GM23338 (cell line): ENCODE measurements at regions not wholly inside any gene's neighbourhood (a gene's known extent, or its start where the extent isn't known, plus 50 kb on each side); places are given as distances from the start of the nearest gene placed in this dataset.

Source experiments
- ATAC-seq: fragments of 200-7000 bp; cut with Tn5 transposase; 3 replicates; pipeline ENCODE4 v1.9.1; 2020
- DNase-seq: peaks from one replicate; pipeline ENCODE4 v3.0.0-alpha.2; 2015; ENCODE audit warnings: low spot score
- H2AFZ ChIP-seq: fragments of 200-600 bp; sonication (generic); 2 replicates; pipeline ENCODE4 v1.8.0; 2016; ENCODE audit warnings: antibody characterized with exemption, mild to moderate bottlenecking, moderate library complexity
- H3F3A ChIP-seq: fragments of 200-600 bp; sonication (generic); replicated peaks from 2 replicates; pipeline ENCODE4 v1.8.0; 2017; ENCODE audit warnings: antibody characterized with exemption, mixed run types, low read depth
- H3K27ac ChIP-seq: fragments of 200-600 bp; sonication (generic); 2 replicates; pipeline ENCODE4 v1.6.1; 2016; ENCODE audit warnings: low read depth
- H3K27me3 ChIP-seq: fragments of 200-600 bp; sonication (generic); 2 replicates; pipeline ENCODE4 v1.8.0; 2016; ENCODE audit warnings: mild to moderate bottlenecking, mixed run types, moderate library complexity; ENCODE audit not compliant: insufficient read depth
- H3K36me3 ChIP-seq: fragments of 200-600 bp; sonication (generic); 2 replicates; pipeline ENCODE4 v1.8.0; 2016; ENCODE audit warnings: mild to moderate bottlenecking; ENCODE audit not compliant: insufficient read depth
- H3K4me1 ChIP-seq: fragments of 200-600 bp; sonication (generic); 2 replicates; pipeline ENCODE4 v1.8.0; 2016; ENCODE audit warnings: mild to moderate bottlenecking, moderate library complexity; ENCODE audit not compliant: insufficient read depth
- H3K4me2 ChIP-seq: fragments of 200-600 bp; sonication (generic); 2 replicates; pipeline ENCODE4 v1.7.1; 2017; ENCODE audit warnings: mixed run types
- H3K4me3 ChIP-seq: fragments of 200-600 bp; sonication (generic); 2 replicates; pipeline ENCODE4 v1.6.1; 2016; ENCODE audit warnings: mixed run types
- H3K79me2 ChIP-seq: fragments of 200-600 bp; sonication (generic); replicated peaks from 2 replicates; pipeline ENCODE4 v1.8.0; 2017; ENCODE audit warnings: mild to moderate bottlenecking; ENCODE audit not compliant: insufficient read depth
- H3K9me2 ChIP-seq: fragments of 200-600 bp; sonication (generic); 2 replicates; pipeline ENCODE4 v1.8.0; 2017; ENCODE audit not compliant: insufficient read depth
- H4K20me1 ChIP-seq: fragments of 200-600 bp; sonication (generic); replicated peaks from 2 replicates; pipeline ENCODE4 v1.8.0; 2017; ENCODE audit warnings: mild to moderate bottlenecking; ENCODE audit not compliant: insufficient read depth
- H3K27ac Mint-ChIP-seq: 2 replicates; pipeline ENCODE4 v1.8.0; 2020; ENCODE audit warnings: inconsistent platforms, mild to moderate bottlenecking, moderate library complexity, mixed read lengths
- H3K27me3 Mint-ChIP-seq: 3 replicates; pipeline ENCODE4 v1.8.0; 2022; ENCODE audit warnings: low read depth, mild to moderate bottlenecking, moderate library complexity, mixed read lengths, inconsistent platforms; ENCODE audit not compliant: insufficient read depth, poor library complexity
- H3K36me3 Mint-ChIP-seq: 3 replicates; pipeline ENCODE4 v1.8.0; 2021; ENCODE audit warnings: low read depth, mild to moderate bottlenecking, inconsistent platforms, moderate library complexity, mixed read lengths
- H3K4me1 Mint-ChIP-seq: 3 replicates; pipeline ENCODE4 v1.8.0; 2020; ENCODE audit warnings: mild to moderate bottlenecking, inconsistent platforms, mixed read lengths
- H3K4me3 Mint-ChIP-seq: 3 replicates; pipeline ENCODE4 v1.8.0; 2021; ENCODE audit warnings: moderate library complexity, mild to moderate bottlenecking, inconsistent platforms, mixed read lengths
- H3K9me3 Mint-ChIP-seq: 3 replicates; pipeline ENCODE4 v1.8.0; 2020; ENCODE audit warnings: moderate library complexity, mild to moderate bottlenecking, inconsistent platforms, mixed read lengths
- CREB1 ChIP-seq: fragments of 250-450 bp; sonication (Bioruptor Pico); IDR thresholded peaks from 2 replicates; pipeline ENCODE4 v1.5.0; 2020; ENCODE audit warnings: low read depth, mild to moderate bottlenecking, moderate library complexity
- CTCF ChIP-seq, 2 experiments: fragments of 200-600 bp in 1 of 2; sonication (generic) in 1 of 2; conservative IDR thresholded peaks; 2 replicates each; pipeline versions ENCODE4 v1.5.1 to v1.6.1; 2016 to 2017; ENCODE audit warnings: antibody characterized with exemption in 2 of 2, low read depth in 2 of 2, mild to moderate bottlenecking in 2 of 2, moderate library complexity in 1 of 2
- ETS1 ChIP-seq: IDR thresholded peaks from 2 replicates; pipeline ENCODE4 v1.6.1; 2016; ENCODE audit warnings: antibody characterized with exemption
- EZH2 ChIP-seq: fragments of 200-600 bp; sonication (generic); IDR thresholded peaks from one replicate; pipeline ENCODE4 v1.8.0; 2017; ENCODE audit warnings: antibody characterized with exemption, mild to moderate bottlenecking, low read depth; ENCODE audit not compliant: unreplicated experiment
- EZH2phosphoT487 ChIP-seq: fragments of 200-600 bp; sonication (generic); IDR thresholded peaks from one replicate; pipeline ENCODE4 v1.8.1; 2018; ENCODE audit warnings: antibody characterized with exemption; ENCODE audit not compliant: unreplicated experiment
- JUNB ChIP-seq: IDR thresholded peaks from one replicate; pipeline ENCODE4 v1.6.1; 2016; ENCODE audit warnings: antibody characterized with exemption; ENCODE audit not compliant: unreplicated experiment
- NANOG ChIP-seq: IDR thresholded peaks from 2 replicates; pipeline ENCODE4 v1.6.1; 2016; ENCODE audit warnings: antibody characterized with exemption, borderline replicate concordance
- POLR2AphosphoS5 ChIP-seq: IDR thresholded peaks from 2 replicates; pipeline ENCODE4 v1.6.1; 2016; ENCODE audit warnings: antibody characterized with exemption, low read depth
- REST ChIP-seq: IDR thresholded peaks from one replicate; pipeline ENCODE4 v1.6.1; 2018; ENCODE audit warnings: antibody characterized with exemption; ENCODE audit not compliant: unreplicated experiment
- STAT1 ChIP-seq: IDR thresholded peaks from one replicate; pipeline ENCODE4 v1.6.1; 2016; ENCODE audit warnings: antibody characterized with exemption; ENCODE audit not compliant: unreplicated experiment
- ZNF114 ChIP-seq: fragments of 250-450 bp; sonication (Bioruptor Pico); IDR thresholded peaks from 2 replicates; pipeline ENCODE4 v1.5.0; 2020; ENCODE audit warnings: mild to moderate bottlenecking, moderate library complexity
- ZNF331 ChIP-seq: fragments of 250-450 bp; sonication (Bioruptor Pico); IDR thresholded peaks from 2 replicates; pipeline ENCODE4 v1.5.0; 2020; ENCODE audit warnings: low read depth, mild to moderate bottlenecking, moderate library complexity
- TF ChIP-seq, protein P1 (sequence below): fragments of 250-450 bp; sonication (Bioruptor Pico); IDR thresholded peaks from 2 replicates; pipeline ENCODE4 v1.5.0; 2020; ENCODE audit warnings: mild to moderate bottlenecking, moderate library complexity

GRCh38 chr1:163604321-163604720, 282.6 kb downstream of the NUF2 start:
- TF ChIP-seq STAT1: no peak
- TF ChIP-seq JUNB: no peak
- no peak for TF ChIP-seq CREB1 (CRISPR knock-in tag)
- TF ChIP-seq, protein P1, sequence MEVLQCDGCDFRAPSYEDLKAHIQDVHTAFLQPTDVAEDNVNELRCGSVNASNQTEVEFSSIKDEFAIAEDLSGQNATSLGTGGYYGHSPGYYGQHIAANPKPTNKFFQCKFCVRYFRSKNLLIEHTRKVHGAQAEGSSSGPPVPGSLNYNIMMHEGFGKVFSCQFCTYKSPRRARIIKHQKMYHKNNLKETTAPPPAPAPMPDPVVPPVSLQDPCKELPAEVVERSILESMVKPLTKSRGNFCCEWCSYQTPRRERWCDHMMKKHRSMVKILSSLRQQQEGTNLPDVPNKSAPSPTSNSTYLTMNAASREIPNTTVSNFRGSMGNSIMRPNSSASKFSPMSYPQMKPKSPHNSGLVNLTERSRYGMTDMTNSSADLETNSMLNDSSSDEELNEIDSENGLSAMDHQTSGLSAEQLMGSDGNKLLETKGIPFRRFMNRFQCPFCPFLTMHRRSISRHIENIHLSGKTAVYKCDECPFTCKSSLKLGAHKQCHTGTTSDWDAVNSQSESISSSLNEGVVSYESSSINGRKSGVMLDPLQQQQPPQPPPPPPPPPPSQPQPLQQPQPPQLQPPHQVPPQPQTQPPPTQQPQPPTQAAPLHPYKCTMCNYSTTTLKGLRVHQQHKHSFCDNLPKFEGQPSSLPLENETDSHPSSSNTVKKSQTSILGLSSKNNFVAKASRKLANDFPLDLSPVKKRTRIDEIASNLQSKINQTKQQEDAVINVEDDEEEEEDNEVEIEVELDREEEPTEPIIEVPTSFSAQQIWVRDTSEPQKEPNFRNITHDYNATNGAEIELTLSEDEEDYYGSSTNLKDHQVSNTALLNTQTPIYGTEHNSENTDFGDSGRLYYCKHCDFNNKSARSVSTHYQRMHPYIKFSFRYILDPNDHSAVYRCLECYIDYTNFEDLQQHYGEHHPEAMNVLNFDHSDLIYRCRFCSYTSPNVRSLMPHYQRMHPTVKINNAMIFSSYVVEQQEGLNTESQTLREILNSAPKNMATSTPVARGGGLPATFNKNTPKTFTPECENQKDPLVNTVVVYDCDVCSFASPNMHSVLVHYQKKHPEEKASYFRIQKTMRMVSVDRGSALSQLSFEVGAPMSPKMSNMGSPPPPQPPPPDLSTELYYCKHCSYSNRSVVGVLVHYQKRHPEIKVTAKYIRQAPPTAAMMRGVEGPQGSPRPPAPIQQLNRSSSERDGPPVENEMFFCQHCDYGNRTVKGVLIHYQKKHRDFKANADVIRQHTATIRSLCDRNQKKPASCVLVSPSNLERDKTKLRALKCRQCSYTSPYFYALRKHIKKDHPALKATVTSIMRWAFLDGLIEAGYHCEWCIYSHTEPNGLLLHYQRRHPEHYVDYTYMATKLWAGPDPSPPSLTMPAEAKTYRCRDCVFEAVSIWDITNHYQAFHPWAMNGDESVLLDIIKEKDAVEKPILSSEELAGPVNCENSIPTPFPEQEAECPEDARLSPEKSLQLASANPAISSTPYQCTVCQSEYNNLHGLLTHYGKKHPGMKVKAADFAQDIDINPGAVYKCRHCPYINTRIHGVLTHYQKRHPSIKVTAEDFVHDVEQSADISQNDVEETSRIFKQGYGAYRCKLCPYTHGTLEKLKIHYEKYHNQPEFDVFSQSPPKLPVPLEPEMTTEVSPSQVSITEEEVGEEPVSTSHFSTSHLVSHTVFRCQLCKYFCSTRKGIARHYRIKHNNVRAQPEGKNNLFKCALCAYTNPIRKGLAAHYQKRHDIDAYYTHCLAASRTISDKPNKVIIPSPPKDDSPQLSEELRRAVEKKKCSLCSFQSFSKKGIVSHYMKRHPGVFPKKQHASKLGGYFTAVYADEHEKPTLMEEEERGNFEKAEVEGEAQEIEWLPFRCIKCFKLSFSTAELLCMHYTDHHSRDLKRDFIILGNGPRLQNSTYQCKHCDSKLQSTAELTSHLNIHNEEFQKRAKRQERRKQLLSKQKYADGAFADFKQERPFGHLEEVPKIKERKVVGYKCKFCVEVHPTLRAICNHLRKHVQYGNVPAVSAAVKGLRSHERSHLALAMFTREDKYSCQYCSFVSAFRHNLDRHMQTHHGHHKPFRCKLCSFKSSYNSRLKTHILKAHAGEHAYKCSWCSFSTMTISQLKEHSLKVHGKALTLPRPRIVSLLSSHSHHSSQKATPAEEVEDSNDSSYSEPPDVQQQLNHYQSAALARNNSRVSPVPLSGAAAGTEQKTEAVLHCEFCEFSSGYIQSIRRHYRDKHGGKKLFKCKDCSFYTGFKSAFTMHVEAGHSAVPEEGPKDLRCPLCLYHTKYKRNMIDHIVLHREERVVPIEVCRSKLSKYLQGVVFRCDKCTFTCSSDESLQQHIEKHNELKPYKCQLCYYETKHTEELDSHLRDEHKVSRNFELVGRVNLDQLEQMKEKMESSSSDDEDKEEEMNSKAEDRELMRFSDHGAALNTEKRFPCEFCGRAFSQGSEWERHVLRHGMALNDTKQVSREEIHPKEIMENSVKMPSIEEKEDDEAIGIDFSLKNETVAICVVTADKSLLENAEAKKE (CRISPR knock-in tag): no peak
- TF ChIP-seq NANOG: no peak
- no peak for TF ChIP-seq CTCF (conservative IDR thresholded peaks at IDR 0.05; ENCODE audit: low read depth in 2 of 2)
- no peak for TF ChIP-seq ZNF114 (CRISPR knock-in tag)
- no peak for TF ChIP-seq POLR2AphosphoS5
- TF ChIP-seq REST: no peak
- TF ChIP-seq EZH2phosphoT487: no peak
- TF ChIP-seq ETS1: no peak
- no peak for TF ChIP-seq ZNF331 (CRISPR knock-in tag)
- TF ChIP-seq EZH2: no peak
- H3K79me2 ChIP-seq: no peaks in the 10 kb centered on the region
- H3K4me2 ChIP-seq: no peak overlapping the region
- no peak overlapping the region for H3K4me3 ChIP-seq
- no peaks in the 10 kb centered on the region for H3K36me3 ChIP-seq
- peak overlapping the region; percentile 72; the same call in 1 of the 2 replicates for H2AFZ ChIP-seq
- H3K4me3 Mint-ChIP-seq: no peak overlapping the region
- H3K27me3 Mint-ChIP-seq: no peaks in the 10 kb centered on the region
- H3K36me3 Mint-ChIP-seq: peaks cover 27% of the 10 kb centered on the region
- peaks cover 17% of the 10 kb centered on the region for H3K9me3 Mint-ChIP-seq
- H3K27ac ChIP-seq: no peak overlapping the region
- H3K4me1 ChIP-seq: no peaks in the 10 kb centered on the region
- H3K27ac Mint-ChIP-seq: no peak overlapping the region
- peaks cover 18% of the 10 kb centered on the region for H3K9me2 ChIP-seq
- no peaks in the 10 kb centered on the region for H3F3A ChIP-seq
- H3K27me3 ChIP-seq: no peaks in the 10 kb centered on the region
- DNase-seq (no peak), ATAC-seq (no peak)
- peaks cover 11% of the 10 kb centered on the region for H3K4me1 Mint-ChIP-seq
- H4K20me1 ChIP-seq: no peaks in the 10 kb centered on the region
